CD4-positive, CD25-positive, alpha-beta regulatory T cell (primary cell): ENCODE measurements at regions not wholly inside any gene's neighbourhood (a gene's known extent, or its start where the extent isn't known, plus 50 kb on each side); places are given as distances from the start of the nearest gene placed in this dataset.

ENCODE experiments used
- ATAC-seq, 2 donors: fragments of 150-1000 bp; cut with Tn5 transposase; one replicate each; pipeline ENCODE4 v1.10.0; 2021; ENCODE audit warnings: low read depth in 2 of 2, moderate number of reproducible peaks in 2 of 2, moderate library complexity in 1 of 2
- DNase-seq, 3 donors: peaks; one replicate each; pipeline versions ENCODE4 v3.0.0 to v3.0.0-alpha.2; 2012 to 2022; ENCODE audit warnings: mixed read lengths in 1 of 3
- H3K27ac ChIP-seq: one replicate; pipeline ENCODE4 v1.7.0; 2013; ENCODE audit warnings: mild to moderate bottlenecking, low read length; ENCODE audit not compliant: insufficient read depth, poor library complexity, severe bottlenecking
- H3K27me3 ChIP-seq: one replicate; pipeline ENCODE4 v1.7.0; 2013; ENCODE audit warnings: low read length; ENCODE audit not compliant: control insufficient read depth, insufficient read depth
- H3K36me3 ChIP-seq: one replicate; pipeline ENCODE4 v1.7.0; 2013; ENCODE audit warnings: mild to moderate bottlenecking, low read length, moderate library complexity; ENCODE audit not compliant: control insufficient read depth, insufficient read depth
- H3K4me1 ChIP-seq: 2 replicates; pipeline ENCODE4 v1.7.0; 2013; ENCODE audit warnings: mild to moderate bottlenecking, low read length; ENCODE audit not compliant: insufficient read depth, control insufficient read depth, poor library complexity, severe bottlenecking
- H3K4me3 ChIP-seq: one replicate; pipeline ENCODE4 v1.7.0; 2013; ENCODE audit warnings: low read depth, mild to moderate bottlenecking, low read length, moderate library complexity
- H3K9me3 ChIP-seq, 2 experiments: 1 replicate in 1 of 2; 2 replicates in 1 of 2; pipeline ENCODE4 v1.7.0; 2013; ENCODE audit warnings: low read length in 2 of 2, mild to moderate bottlenecking in 1 of 2, moderate library complexity in 1 of 2; ENCODE audit not compliant: control insufficient read depth in 2 of 2
- H3K27ac Mint-ChIP-seq, 3 donors: one replicate each; pipeline ENCODE4 v1.8.0; 2020 to 2022; ENCODE audit warnings: mild to moderate bottlenecking in 3 of 3, mixed read lengths in 3 of 3, moderate library complexity in 2 of 3
- H3K27me3 Mint-ChIP-seq: one replicate; pipeline ENCODE4 v1.8.0; 2022; ENCODE audit warnings: mild to moderate bottlenecking, mixed read lengths
- H3K36me3 Mint-ChIP-seq: one replicate; pipeline ENCODE4 v1.8.0; 2020; ENCODE audit warnings: mixed read lengths
- H3K4me1 Mint-ChIP-seq, 4 donors: one replicate each; pipeline ENCODE4 v1.8.0; 2020 to 2022; ENCODE audit warnings: mixed read lengths in 4 of 4, mild to moderate bottlenecking in 1 of 4
- H3K4me3 Mint-ChIP-seq, 4 donors: one replicate each; pipeline ENCODE4 v1.8.0; 2020 to 2022; ENCODE audit warnings: mild to moderate bottlenecking in 4 of 4, mixed read lengths in 4 of 4, moderate library complexity in 3 of 4
- H3K9me3 Mint-ChIP-seq, 7 donors: one replicate each; pipeline ENCODE4 v1.8.0; 2020 to 2022; ENCODE audit warnings: mixed read lengths in 7 of 7, mild to moderate bottlenecking in 3 of 7, moderate library complexity in 2 of 7

DNA sequence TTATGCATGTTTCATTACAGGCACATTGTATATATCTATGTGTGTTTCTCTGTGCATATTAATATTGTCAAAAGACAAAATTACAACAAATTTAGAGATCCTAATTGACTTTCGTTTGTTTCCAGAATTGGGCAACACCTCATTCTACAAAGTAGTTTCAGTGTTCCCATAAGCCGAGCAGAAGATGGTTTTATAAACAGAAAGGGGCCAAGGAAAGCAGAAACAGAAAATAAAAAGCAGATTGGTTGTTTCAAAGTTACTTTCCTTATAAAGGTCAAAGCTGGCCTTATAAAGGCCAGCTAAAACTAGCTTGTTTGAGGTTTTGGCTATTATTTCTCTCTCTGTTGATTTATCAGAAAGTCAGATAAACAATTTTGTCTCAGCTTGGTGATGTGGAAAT lies 116.2 kb upstream of the FGGY start:
- no peaks in the 10 kb centered on the region for H3K9me3 ChIP-seq
- no peaks in the 10 kb centered on the region for H3K27me3 ChIP-seq
- DNase-seq (no peak), ATAC-seq (no peak)
- H3K4me3 ChIP-seq = no peak overlapping the region
- peaks cover 4% of the 10 kb centered on the region for H3K27me3 Mint-ChIP-seq
- H3K9me3 Mint-ChIP-seq = no peaks in the 10 kb centered on the region
- H3K27ac ChIP-seq = no peak overlapping the region
- H3K4me1 Mint-ChIP-seq = no peaks in the 10 kb centered on the region
- no peaks in the 10 kb centered on the region for H3K36me3 ChIP-seq
- H3K36me3 Mint-ChIP-seq = no peaks in the 10 kb centered on the region
- no peaks in the 10 kb centered on the region for H3K4me1 ChIP-seq
- no peak overlapping the region for H3K27ac Mint-ChIP-seq
- H3K4me3 Mint-ChIP-seq = no peak overlapping the region

DNA sequence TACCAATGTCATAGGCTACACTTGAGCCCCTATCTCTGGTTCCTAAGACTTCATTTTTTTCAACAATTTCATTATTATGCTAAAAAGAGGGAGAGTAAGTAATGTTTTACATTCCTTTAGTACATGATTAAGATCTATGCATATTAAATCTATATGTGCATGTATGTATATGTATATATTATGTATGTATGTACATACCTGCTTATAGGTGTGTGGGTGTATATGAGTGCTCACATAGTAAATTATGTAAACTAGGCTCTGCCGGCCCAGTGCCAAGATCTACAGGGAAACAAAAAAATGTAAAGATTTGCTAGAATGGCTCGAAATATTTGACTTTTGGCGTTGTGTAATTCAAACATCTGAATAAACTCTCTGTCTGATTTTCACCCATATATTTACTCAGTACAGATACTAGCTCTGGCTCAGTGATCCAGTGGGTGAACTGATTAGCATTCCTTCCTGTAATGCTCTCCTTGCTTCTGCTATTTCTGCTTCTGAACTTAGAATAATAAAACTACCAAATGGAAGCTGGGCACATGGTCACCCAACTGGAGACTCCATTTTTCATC lies 113.1 kb upstream of the FGGY start:
- Histone ChIP-seq H3K4me1 (no peaks in the 10 kb centered on the region), H3K27ac (no peak overlapping the region), H3K9me3 (no peaks in the 10 kb centered on the region), H3K4me3 (no peak overlapping the region), H3K36me3 (no peaks in the 10 kb centered on the region), H3K27me3 (no peaks in the 10 kb centered on the region)
- H3K36me3 Mint-ChIP-seq = no peaks in the 10 kb centered on the region
- DNase-seq = no peak
- ATAC-seq = no peak
- no peak overlapping the region for H3K27ac Mint-ChIP-seq
- H3K4me1 Mint-ChIP-seq = no peaks in the 10 kb centered on the region
- H3K9me3 Mint-ChIP-seq = peaks cover 0 to 2% (median 0%) of the 10 kb centered on the region in 7 donors
- H3K27me3 Mint-ChIP-seq = peaks cover 4% of the 10 kb centered on the region
- no peak overlapping the region for H3K4me3 Mint-ChIP-seq

DNA sequence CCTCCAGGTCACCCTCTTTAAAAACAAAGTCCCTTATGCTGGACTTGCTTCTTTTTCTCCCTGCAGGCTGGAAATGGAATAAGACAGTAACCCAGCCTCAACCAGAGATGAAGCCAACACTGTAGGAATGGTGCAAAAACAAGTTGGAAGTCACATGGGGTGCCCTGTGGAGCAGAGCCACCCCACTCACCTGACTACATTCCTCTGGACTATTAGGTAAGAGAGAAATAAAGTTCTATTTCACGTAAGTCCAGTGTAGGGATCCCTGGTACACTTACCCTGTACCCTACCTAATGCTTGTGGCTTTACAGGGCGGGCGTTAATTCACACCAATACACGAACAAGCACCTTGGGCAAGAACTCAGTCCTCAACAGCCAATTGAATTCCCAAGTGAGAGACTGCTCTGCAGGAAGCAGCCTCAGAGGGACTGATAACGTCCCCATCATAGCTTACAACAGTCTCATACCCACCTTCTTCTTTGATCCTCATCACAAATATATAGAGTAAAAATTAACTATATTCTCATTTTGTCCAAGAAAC lies 112.5 kb upstream of the FGGY start:
- Mint-ChIP-seq H3K27ac (no peak overlapping the region), H3K9me3 (peaks cover 0 to 2% (median 0%) of the 10 kb centered on the region in 7 donors), H3K27me3 (peaks cover 4% of the 10 kb centered on the region), H3K4me3 (no peak overlapping the region), H3K4me1 (no peaks in the 10 kb centered on the region), H3K36me3 (no peaks in the 10 kb centered on the region)
- DNase-seq (no peak), ATAC-seq (no peak)
- H3K4me3 ChIP-seq = no peak overlapping the region
- H3K36me3 ChIP-seq = no peaks in the 10 kb centered on the region
- H3K27me3 ChIP-seq = no peaks in the 10 kb centered on the region
- H3K9me3 ChIP-seq = no peaks in the 10 kb centered on the region
- no peak overlapping the region for H3K27ac ChIP-seq
- no peaks in the 10 kb centered on the region for H3K4me1 ChIP-seq

DNA sequence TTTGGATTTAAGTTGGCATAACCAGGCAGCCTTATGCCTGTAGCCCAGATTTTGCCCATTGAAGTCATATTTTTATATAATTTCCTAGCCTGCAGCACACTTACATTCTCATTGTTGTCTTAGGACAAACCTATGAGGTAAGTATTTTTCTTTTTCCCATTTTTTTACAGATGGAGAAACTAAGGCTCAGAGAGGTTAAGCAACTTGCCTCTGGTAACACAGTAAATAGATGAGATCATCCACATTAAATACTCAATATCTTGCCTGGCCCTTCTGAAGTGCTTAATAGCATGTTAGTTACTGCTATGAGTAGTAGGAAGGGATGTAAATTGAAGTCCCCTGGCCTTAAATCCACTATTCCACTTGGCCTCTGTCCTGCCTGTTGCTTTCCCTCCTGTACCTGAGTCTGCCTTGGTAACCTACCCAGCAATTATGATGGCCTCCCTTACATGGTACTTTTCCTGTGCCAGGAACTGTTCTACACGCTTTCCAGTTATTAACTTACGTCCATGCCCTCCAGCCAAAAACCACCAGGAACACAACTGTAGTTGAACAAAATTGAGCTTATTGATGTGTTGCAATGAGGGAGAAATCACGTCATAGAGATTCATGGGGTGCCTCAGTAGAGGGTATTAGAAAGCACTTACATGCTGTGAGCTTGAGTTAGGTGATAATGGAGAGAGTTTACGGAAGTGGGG lies 111.6 kb upstream of the FGGY start:
- H3K4me3 ChIP-seq = no peak overlapping the region
- no peaks in the 10 kb centered on the region for H3K27me3 ChIP-seq
- H3K4me1 ChIP-seq = no peaks in the 10 kb centered on the region
- H3K27ac Mint-ChIP-seq = no peak overlapping the region
- no peak for ATAC-seq
- no peaks in the 10 kb centered on the region for H3K36me3 ChIP-seq
- no peaks in the 10 kb centered on the region for H3K4me1 Mint-ChIP-seq
- no peaks in the 10 kb centered on the region for H3K9me3 ChIP-seq
- H3K4me3 Mint-ChIP-seq = no peak overlapping the region
- no peak overlapping the region for H3K27ac ChIP-seq
- no peaks in the 10 kb centered on the region for H3K36me3 Mint-ChIP-seq
- DNase-seq = no peak
- H3K9me3 Mint-ChIP-seq = peaks cover 0 to 3% (median 0%) of the 10 kb centered on the region in 7 donors
- peaks cover 4% of the 10 kb centered on the region for H3K27me3 Mint-ChIP-seq

DNA sequence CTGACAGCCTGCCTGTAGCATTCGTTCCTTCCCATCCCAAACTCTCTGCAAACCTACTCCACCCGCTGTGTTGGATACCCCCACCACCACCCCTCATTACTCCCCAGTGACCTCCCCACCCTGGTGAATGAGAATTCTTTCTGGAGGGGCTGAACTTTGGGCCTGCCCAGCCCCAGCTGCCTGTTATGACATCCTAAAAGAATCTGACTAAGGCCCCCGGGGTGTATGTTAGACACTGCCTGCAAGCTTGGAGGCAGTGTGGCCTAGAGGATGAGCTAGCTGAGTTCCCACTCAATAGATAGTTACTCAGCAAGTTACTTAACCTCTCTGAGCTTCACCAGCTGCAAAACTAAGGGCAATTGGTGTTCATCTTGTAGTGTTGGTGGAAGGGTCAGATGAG lies 110.2 kb upstream of the FGGY start:
- Histone ChIP-seq H3K4me1 (no peaks in the 10 kb centered on the region), H3K9me3 (no peaks in the 10 kb centered on the region), H3K36me3 (no peaks in the 10 kb centered on the region), H3K27ac (no peak overlapping the region), H3K27me3 (no peaks in the 10 kb centered on the region), H3K4me3 (no peak overlapping the region)
- Mint-ChIP-seq H3K4me3 (no peak overlapping the region), H3K27ac (no peak overlapping the region), H3K4me1 (no peaks in the 10 kb centered on the region), H3K36me3 (no peaks in the 10 kb centered on the region), H3K9me3 (peaks cover 0 to 3% (median 0%) of the 10 kb centered on the region in 7 donors), H3K27me3 (peaks cover 4% of the 10 kb centered on the region)
- ATAC-seq (no peak), DNase-seq (no peak)

DNA sequence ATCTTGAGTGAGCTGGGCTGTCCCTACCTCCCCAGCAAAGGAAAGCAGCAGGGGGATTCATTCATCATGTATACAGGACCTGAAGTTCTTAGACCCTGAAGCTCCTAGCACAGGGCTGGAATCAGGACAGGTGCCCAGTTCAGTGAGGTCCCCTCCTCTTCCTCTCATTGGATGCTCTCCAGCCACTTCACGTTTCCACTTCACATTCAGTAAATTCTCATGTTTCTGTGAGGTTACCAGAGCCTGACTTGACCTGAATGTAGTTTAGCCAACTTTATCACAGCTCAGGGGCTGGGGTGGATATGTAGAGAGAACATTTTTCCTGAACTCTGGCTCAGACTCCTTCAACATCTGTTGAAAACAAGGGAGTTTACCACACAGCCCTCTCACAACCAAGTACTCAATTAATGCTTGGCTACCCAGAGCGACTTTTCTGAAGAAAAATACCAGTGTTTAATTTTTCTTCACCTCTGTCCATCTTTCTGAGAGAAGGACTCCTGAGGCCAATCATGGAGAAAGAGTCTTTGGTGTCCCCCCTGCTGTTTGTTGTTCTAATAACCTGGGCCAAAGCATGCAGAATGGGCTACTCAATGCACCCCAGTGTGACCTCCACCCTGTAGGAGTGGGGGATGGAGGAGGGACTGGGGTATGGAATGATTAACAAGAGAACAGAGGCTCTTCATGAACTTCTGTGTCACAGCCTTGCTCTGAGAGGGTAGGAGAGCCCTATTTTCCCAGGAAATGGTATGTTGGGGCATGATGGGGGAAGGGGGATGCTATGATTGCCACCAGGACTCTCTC lies 108.3 kb upstream of the FGGY start:
- H3K27ac Mint-ChIP-seq = peak overlapping the region in 1 of 3 donors; percentile 18

DNA sequence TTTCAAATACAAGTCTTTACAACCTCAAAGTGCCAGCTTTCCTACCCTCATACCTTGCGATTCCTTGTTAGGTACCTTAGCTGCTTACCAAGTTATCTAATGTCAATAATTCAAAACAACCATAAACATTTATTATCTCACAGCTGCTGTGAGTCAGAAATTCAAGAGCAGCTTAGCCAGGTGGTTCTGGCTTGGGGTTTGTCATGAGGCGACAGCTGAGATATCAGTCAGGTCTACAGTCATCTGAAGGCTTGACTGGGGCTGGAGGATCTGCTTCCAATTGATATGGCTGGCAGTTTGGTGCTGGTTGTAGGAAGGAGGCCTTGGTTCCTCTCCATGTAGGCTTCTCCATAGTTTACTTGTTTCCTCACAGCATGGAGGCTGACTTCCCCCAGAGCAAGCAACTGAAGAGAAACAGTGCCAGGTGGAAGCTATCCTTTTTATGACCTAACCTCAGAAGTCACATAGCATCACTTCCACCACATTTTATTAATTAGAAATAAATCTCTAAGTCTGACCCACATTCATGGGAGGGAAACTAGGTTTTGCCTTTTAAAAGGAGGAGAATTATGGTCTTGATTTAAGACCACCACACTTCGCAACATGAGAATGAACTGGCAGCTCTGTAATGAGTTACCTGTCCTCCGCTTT lies 103.3 kb upstream of the FGGY start:
- peaks cover 11% of the 10 kb centered on the region for H3K27me3 Mint-ChIP-seq

More for the DNA sequence above, 108.3 kb upstream of the FGGY start:
- Histone ChIP-seq H3K27ac (no peak overlapping the region), H3K4me3 (no peak overlapping the region), H3K9me3 (peaks cover 0 to under 1% of the 10 kb centered on the region in 2 experiments), H3K27me3 (no peaks in the 10 kb centered on the region), H3K36me3 (no peaks in the 10 kb centered on the region), H3K4me1 (no peaks in the 10 kb centered on the region)
- ATAC-seq (no peak), DNase-seq (no peak)
- Mint-ChIP-seq H3K4me3 (no peak overlapping the region), H3K4me1 (no peaks in the 10 kb centered on the region), H3K36me3 (no peaks in the 10 kb centered on the region), H3K27me3 (peaks cover 4% of the 10 kb centered on the region), H3K9me3 (peaks cover 0 to 3% (median 0%) of the 10 kb centered on the region in 7 donors)

More for the DNA sequence above, 103.3 kb upstream of the FGGY start:
- Histone ChIP-seq H3K4me1 (no peaks in the 10 kb centered on the region), H3K9me3 (peaks cover 0 to 3% of the 10 kb centered on the region in 2 experiments), H3K27ac (no peak overlapping the region), H3K36me3 (no peaks in the 10 kb centered on the region), H3K4me3 (no peak overlapping the region), H3K27me3 (no peaks in the 10 kb centered on the region)
- Mint-ChIP-seq H3K9me3 (peaks cover 0 to 4% (median 0%) of the 10 kb centered on the region in 7 donors), H3K36me3 (no peaks in the 10 kb centered on the region), H3K4me1 (no peaks in the 10 kb centered on the region), H3K27ac (no peak overlapping the region), H3K4me3 (no peak overlapping the region)
- ATAC-seq (no peak), DNase-seq (no peak)
